OCI-LY3 (cell line): ENCODE measurements at regions not wholly inside any gene's neighbourhood (a gene's known extent, or its start where the extent isn't known, plus 50 kb on each side); places are given as distances from the start of the nearest gene placed in this dataset.

Experiments used
- H2AFZ ChIP-seq: fragments of 200-600, 300-600 bp; shearing (Covaris generic); 2 replicates; pipeline ENCODE4 v1.6.0; 2014; ENCODE audit warnings: antibody characterized with exemption, low read depth, low read length
- H3K27ac ChIP-seq: fragments of 200-600, 300-600 bp; sonication (generic); 2 replicates; pipeline ENCODE4 v1.5.1; 2014; ENCODE audit warnings: mild to moderate bottlenecking, low read length, moderate library complexity, mixed read lengths
- H3K27me3 ChIP-seq: fragments of 200-600, 300-600 bp; sonication (generic); 2 replicates; pipeline ENCODE4 v1.6.1; 2014; ENCODE audit warnings: low read depth, low read length, mixed read lengths
- H3K36me3 ChIP-seq: fragments of 200-600, 300-600 bp; sonication (generic); replicated peaks from 2 replicates; pipeline ENCODE3; 2014; ENCODE audit warnings: low read depth, low read length, mixed read lengths
- H3K4me1 ChIP-seq: fragments of 300-600, 200-600 bp; sonication (generic); 2 replicates; pipeline ENCODE4 v1.6.1; 2014; ENCODE audit warnings: low read length, mixed read lengths
- H3K4me2 ChIP-seq: fragments of 200-600, 300-600 bp; sonication (generic); 2 replicates; pipeline ENCODE4 v1.6.1; 2014; ENCODE audit warnings: low read length, mixed read lengths
- H3K4me3 ChIP-seq: fragments of 300-600, 200-600 bp; sonication (generic); 2 replicates; pipeline ENCODE4 v1.5.1; 2014; ENCODE audit warnings: antibody characterized with exemption, mild to moderate bottlenecking, low read length, moderate library complexity
- H3K79me2 ChIP-seq: fragments of 300-600, 200-600 bp; shearing (Covaris generic); 2 replicates; pipeline ENCODE4 v1.6.1; 2014; ENCODE audit warnings: mild to moderate bottlenecking, low read length, mixed read lengths
- H3K9ac ChIP-seq: fragments of 300-600, 200-600 bp; shearing (Covaris generic); 2 replicates; pipeline ENCODE4 v1.6.0; 2014; ENCODE audit warnings: mild to moderate bottlenecking, low read length, moderate library complexity
- H3K9me3 ChIP-seq: fragments of 200-600, 300-600 bp; shearing (Covaris generic); 2 replicates; pipeline ENCODE4 v1.6.1; 2014; ENCODE audit warnings: low read length, mixed read lengths; ENCODE audit not compliant: insufficient read depth
- H4K20me1 ChIP-seq: fragments of 200-600, 300-600 bp; sonication (generic); 2 replicates; pipeline ENCODE4 v1.6.1; 2016; ENCODE audit warnings: low read length, mixed read lengths; ENCODE audit not compliant: insufficient read depth
- EZH2phosphoT487 ChIP-seq: fragments of 200-600 bp; shearing (Covaris generic); IDR thresholded peaks from 2 replicates; pipeline ENCODE4 v1.6.1; 2018; ENCODE audit warnings: antibody characterized with exemption, mixed run types, low read depth
- TF ChIP-seq, protein P1 (sequence below): fragments of 200-600, 300-600 bp; sonication (generic); IDR thresholded peaks from 2 replicates; pipeline ENCODE4 v1.5.1; 2014; ENCODE audit warnings: antibody characterized with exemption, low read length, low read depth

DNA sequence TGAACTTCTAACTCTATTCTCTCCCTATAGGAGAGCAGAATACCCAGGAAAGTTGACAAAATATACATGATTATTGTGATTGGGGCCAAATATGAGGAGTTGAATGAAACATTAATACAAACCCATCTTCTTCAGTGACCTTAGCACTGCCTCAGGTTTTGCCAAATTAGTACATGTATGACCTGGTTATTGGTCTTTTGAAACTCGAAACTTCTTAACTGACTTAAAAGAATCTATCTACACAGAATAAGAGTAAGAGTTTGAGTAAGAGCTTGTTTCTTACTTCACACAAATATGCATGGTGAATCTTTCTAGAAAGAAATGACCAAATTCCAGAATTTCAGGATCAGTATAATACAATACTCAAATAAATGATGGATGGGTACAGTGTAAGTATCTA, 213.0 kb upstream of the GK2 start:
- Histone ChIP-seq H3K27me3 (no peaks in the 10 kb centered on the region), H2AFZ (no peak overlapping the region), H3K27ac (no peak overlapping the region), H3K4me2 (no peak overlapping the region), H3K36me3 (no peaks in the 10 kb centered on the region), H3K4me3 (no peak overlapping the region), H3K79me2 (no peaks in the 10 kb centered on the region), H3K4me1 (peaks cover 15% of the 10 kb centered on the region), H3K9ac (no peak overlapping the region), H4K20me1 (no peaks in the 10 kb centered on the region), H3K9me3 (no peaks in the 10 kb centered on the region)
- TF ChIP-seq, protein P1, sequence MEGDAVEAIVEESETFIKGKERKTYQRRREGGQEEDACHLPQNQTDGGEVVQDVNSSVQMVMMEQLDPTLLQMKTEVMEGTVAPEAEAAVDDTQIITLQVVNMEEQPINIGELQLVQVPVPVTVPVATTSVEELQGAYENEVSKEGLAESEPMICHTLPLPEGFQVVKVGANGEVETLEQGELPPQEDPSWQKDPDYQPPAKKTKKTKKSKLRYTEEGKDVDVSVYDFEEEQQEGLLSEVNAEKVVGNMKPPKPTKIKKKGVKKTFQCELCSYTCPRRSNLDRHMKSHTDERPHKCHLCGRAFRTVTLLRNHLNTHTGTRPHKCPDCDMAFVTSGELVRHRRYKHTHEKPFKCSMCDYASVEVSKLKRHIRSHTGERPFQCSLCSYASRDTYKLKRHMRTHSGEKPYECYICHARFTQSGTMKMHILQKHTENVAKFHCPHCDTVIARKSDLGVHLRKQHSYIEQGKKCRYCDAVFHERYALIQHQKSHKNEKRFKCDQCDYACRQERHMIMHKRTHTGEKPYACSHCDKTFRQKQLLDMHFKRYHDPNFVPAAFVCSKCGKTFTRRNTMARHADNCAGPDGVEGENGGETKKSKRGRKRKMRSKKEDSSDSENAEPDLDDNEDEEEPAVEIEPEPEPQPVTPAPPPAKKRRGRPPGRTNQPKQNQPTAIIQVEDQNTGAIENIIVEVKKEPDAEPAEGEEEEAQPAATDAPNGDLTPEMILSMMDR = no peak
- TF ChIP-seq EZH2phosphoT487 = no peak

DNA sequence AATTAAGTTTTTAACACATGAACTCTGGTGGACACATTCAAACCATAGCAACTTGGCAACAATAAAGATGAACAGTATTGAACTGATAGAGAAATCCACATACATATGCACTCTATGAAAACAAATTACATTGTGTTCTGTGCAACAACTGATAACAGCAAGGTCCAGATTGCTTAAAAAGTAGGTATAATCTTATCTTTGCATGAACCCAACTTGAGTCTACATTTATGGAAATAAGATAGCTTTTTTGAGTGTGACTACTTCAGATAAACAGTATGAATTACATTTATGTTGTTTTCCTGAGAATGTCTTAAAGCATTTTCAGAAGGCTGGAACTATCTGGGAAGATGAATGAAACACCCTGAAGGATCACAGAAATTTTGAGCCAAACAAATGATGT, 212.6 kb upstream of the GK2 start:
- Histone ChIP-seq H3K9ac (no peak overlapping the region), H3K4me3 (no peak overlapping the region), H3K36me3 (no peaks in the 10 kb centered on the region), H2AFZ (no peak overlapping the region), H4K20me1 (no peaks in the 10 kb centered on the region), H3K27me3 (no peaks in the 10 kb centered on the region), H3K79me2 (no peaks in the 10 kb centered on the region), H3K4me1 (peaks cover 11% of the 10 kb centered on the region), H3K27ac (no peak overlapping the region), H3K9me3 (no peaks in the 10 kb centered on the region), H3K4me2 (no peak overlapping the region)
- TF ChIP-seq EZH2phosphoT487 = no peak
- TF ChIP-seq, protein P1 = no peak

DNA sequence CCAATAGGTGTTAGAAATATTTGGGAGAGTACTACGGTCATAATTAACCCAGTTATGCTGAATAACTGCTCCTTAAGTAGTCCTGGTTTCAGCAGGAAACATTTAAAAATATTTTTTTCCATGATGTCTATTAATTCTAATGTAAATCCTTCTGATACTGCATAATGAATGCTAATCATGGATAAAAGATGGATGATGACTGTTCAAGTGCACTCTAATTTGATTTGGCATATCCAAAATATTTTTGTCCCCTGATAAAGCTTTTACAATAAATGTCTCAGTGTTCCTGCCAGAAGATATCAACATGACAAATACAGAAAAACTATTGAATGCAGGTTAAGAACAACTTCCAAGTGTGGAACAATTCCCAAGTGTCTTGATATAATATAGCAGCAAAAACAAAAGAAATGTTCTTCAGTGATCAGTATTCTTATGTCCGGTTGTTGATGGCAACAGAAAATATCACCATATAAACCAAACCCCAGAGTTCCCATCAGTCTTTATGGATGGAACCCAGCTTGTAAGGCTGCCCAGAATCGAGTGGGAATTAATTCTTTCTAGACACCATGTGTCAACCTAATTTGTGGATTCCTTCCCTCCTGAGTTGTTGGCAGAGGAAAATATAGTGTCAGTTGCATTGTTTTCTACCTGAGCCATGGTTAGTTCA, 205.4 kb upstream of the GK2 start:
- H3K27me3 ChIP-seq = no peaks in the 10 kb centered on the region
- no peaks in the 10 kb centered on the region for H3K79me2 ChIP-seq
- no peaks in the 10 kb centered on the region for H3K9me3 ChIP-seq
- H2AFZ ChIP-seq = no peak overlapping the region
- no peaks in the 10 kb centered on the region for H3K36me3 ChIP-seq
- H3K4me1 ChIP-seq = no peaks in the 10 kb centered on the region
- H3K4me2 ChIP-seq = no peak overlapping the region
- TF ChIP-seq EZH2phosphoT487 = no peak
- TF ChIP-seq, protein P1 = no peak
- H4K20me1 ChIP-seq = no peaks in the 10 kb centered on the region
- no peak overlapping the region for H3K9ac ChIP-seq
- H3K27ac ChIP-seq = no peak overlapping the region
- H3K4me3 ChIP-seq = no peak overlapping the region

DNA sequence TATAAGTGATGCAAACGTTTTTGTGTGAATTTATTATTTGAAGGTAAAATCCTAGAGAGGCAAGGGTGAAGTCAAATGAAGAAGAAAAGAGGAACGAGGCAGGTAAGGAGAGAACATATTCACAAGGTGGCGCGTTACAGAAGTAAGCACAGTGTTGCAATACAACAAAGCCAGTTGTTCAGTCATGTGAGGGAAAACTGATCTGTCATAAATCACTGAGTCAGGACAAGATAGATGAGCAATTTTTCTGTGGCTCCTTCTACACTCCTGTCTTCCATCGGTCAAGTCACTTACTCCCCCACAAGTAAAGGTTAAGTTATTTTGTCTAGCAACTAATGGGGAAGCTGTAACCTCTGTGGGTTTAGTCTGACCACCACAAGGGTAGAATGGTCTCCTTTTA, 203.0 kb upstream of the GK2 start:
- H3K79me2 ChIP-seq = no peaks in the 10 kb centered on the region
- H3K4me3 ChIP-seq = no peak overlapping the region
- no peak overlapping the region for H2AFZ ChIP-seq
- H3K27me3 ChIP-seq = no peaks in the 10 kb centered on the region
- H3K4me1 ChIP-seq = no peaks in the 10 kb centered on the region
- TF ChIP-seq EZH2phosphoT487 = no peak
- TF ChIP-seq, protein P1 = no peak
- no peaks in the 10 kb centered on the region for H3K9me3 ChIP-seq
- H3K27ac ChIP-seq = no peak overlapping the region
- no peaks in the 10 kb centered on the region for H4K20me1 ChIP-seq
- no peak overlapping the region for H3K4me2 ChIP-seq
- H3K9ac ChIP-seq = no peak overlapping the region
- H3K36me3 ChIP-seq = no peaks in the 10 kb centered on the region
